ENCODE measurements at regions not wholly inside any gene's neighbourhood (a gene's known extent, or its start where the extent isn't known, plus 50 kb on each side); places are given as distances from the start of the nearest gene placed in this dataset.

DNA sequence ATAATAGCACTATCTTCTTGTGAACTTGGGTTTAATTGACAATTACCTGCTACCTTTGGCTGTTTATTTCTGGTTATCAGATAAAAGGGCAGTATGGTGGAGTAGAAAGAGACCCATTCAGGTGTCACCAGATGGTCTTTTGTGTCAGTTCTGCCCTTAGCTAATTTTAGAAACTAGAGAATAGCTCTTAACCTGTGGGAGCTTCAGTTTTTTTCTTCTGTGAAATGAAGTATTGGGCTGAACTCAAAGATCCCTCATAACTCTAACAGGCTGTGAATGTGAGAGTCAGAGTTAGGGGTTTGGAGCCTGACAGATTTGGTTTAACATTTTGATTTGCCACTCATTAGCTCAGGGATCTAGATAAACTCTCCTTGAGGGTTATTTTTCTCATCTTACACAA, 335.2 kb downstream of the PPP1R2C start:
- Histone ChIP-seq H4K20me1 (replicated peaks; ENCODE audit: control insufficient read depth, insufficient read depth, low read length) (no peaks in the 10 kb centered on the region), H3K9ac (ENCODE audit: insufficient read depth in 1 of 2, low read depth in 2 of 2, low read length in 2 of 2) (no peak overlapping the region), H3K9me1 (ENCODE audit: control insufficient read depth, insufficient read depth, low read length) (no peaks in the 10 kb centered on the region), H3K79me2 (ENCODE audit: control insufficient read depth, insufficient read depth, low read length) (no peaks in the 10 kb centered on the region), H3K4me3 (no peak overlapping the region), H3K4me2 (ENCODE audit: insufficient read depth, low read length) (no peak overlapping the region), H3K9me3 (replicated peaks; ENCODE audit: control insufficient read depth, insufficient read depth, low read depth, low read length) (no peaks in the 10 kb centered on the region), H3K4me1 (replicated peaks in 1 of 2; ENCODE audit: control insufficient read depth in 2 of 2, insufficient read depth in 2 of 2, low read length in 2 of 2) (no peaks in the 10 kb centered on the region), H3K27me3 (ENCODE audit: control insufficient read depth in 2 of 2, insufficient read depth in 2 of 2, low read length in 2 of 2) (no peaks in the 10 kb centered on the region), H3K27ac (ENCODE audit: extremely low read depth, low read depth, low read length) (no peak overlapping the region), H2AFZ (ENCODE audit: low read depth, low read length) (no peak overlapping the region), H3K36me3 (ENCODE audit: control insufficient read depth, insufficient read depth, low read length) (no peaks in the 10 kb centered on the region)
- no TSS peak for BruUV-seq (replicated peaks)
- ChIA-PET POLR2A (interaction anchor here (0.6 kb wide), 1 partner anchor 460 kb away, joined by 3 read pairs; no protein-coding TSS in a partner anchor), CTCF (ENCODE audit: low intra/inter-chr PET ratio) (no interaction called here)
- FAIRE-seq (no peak), DNase-seq (ENCODE audit: extremely low read depth in 1 of 4, low spot score in 3 of 4) (no peak), ATAC-seq (no peak)
- in situ Hi-C loops (cut with MboI): no loop called here
- intact Hi-C loops (cut with micrococcal nuclease): no loop called here
- TF ChIP-seq SRSF9 (IDR thresholded peaks at IDR 0.05; ENCODE audit: borderline replicate concordance, low read depth, low read length) (no peak), RNF2 (IDR thresholded peaks at IDR 0.05) (no peak), ZNF589 (CRISPR knock-in tag; IDR thresholded peaks at IDR 0.05; ENCODE audit: low read depth) (no peak), CC2D1A (IDR thresholded peaks at IDR 0.05) (no peak), ADNP (tag; IDR thresholded peaks at IDR 0.05) (no peak), ZNF830 (CRISPR knock-in tag; IDR thresholded peaks at IDR 0.05) (no peak), ETS2 (tag; IDR thresholded peaks at IDR 0.05; ENCODE audit: borderline replicate concordance, poor library complexity, severe bottlenecking) (no peak), TEAD4 (IDR thresholded peaks at IDR 0.05; ENCODE audit: low read length) (no peak), TEAD4 (CRISPR knock-in tag; IDR thresholded peaks at IDR 0.05; ENCODE audit: borderline replicate concordance) (no peak), EP400 (IDR thresholded peaks at IDR 0.05) (no peak), TCF3 (CRISPR knock-in tag; IDR thresholded peaks at IDR 0.05) (no peak), SMARCA4 (IDR thresholded peaks at IDR 0.05) (no peak), ZNF586 (CRISPR knock-in tag; conservative IDR thresholded peaks at IDR 0.05) (no peak), MED1 (CRISPR knock-in tag; IDR thresholded peaks at IDR 0.05; ENCODE audit: borderline replicate concordance) (no peak)
- TF ChIP-seq, protein P1, sequence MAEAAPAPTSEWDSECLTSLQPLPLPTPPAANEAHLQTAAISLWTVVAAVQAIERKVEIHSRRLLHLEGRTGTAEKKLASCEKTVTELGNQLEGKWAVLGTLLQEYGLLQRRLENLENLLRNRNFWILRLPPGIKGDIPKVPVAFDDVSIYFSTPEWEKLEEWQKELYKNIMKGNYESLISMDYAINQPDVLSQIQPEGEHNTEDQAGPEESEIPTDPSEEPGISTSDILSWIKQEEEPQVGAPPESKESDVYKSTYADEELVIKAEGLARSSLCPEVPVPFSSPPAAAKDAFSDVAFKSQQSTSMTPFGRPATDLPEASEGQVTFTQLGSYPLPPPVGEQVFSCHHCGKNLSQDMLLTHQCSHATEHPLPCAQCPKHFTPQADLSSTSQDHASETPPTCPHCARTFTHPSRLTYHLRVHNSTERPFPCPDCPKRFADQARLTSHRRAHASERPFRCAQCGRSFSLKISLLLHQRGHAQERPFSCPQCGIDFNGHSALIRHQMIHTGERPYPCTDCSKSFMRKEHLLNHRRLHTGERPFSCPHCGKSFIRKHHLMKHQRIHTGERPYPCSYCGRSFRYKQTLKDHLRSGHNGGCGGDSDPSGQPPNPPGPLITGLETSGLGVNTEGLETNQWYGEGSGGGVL (CRISPR knock-in tag; IDR thresholded peaks at IDR 0.05): no peak
- TF ChIP-seq, protein P2, sequence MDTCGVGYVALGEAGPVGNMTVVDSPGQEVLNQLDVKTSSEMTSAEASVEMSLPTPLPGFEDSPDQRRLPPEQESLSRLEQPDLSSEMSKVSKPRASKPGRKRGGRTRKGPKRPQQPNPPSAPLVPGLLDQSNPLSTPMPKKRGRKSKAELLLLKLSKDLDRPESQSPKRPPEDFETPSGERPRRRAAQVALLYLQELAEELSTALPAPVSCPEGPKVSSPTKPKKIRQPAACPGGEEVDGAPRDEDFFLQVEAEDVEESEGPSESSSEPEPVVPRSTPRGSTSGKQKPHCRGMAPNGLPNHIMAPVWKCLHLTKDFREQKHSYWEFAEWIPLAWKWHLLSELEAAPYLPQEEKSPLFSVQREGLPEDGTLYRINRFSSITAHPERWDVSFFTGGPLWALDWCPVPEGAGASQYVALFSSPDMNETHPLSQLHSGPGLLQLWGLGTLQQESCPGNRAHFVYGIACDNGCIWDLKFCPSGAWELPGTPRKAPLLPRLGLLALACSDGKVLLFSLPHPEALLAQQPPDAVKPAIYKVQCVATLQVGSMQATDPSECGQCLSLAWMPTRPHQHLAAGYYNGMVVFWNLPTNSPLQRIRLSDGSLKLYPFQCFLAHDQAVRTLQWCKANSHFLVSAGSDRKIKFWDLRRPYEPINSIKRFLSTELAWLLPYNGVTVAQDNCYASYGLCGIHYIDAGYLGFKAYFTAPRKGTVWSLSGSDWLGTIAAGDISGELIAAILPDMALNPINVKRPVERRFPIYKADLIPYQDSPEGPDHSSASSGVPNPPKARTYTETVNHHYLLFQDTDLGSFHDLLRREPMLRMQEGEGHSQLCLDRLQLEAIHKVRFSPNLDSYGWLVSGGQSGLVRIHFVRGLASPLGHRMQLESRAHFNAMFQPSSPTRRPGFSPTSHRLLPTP (IDR thresholded peaks at IDR 0.05; ENCODE audit: borderline replicate concordance, extremely low read depth, insufficient read length): no peak
- TF ChIP-seq, protein P3, sequence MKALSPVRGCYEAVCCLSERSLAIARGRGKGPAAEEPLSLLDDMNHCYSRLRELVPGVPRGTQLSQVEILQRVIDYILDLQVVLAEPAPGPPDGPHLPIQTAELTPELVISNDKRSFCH (CRISPR knock-in tag; IDR thresholded peaks at IDR 0.05): no peak
- TF ChIP-seq, protein P3 (tag; IDR thresholded peaks at IDR 0.05): no peak
- TF ChIP-seq, protein P4, sequence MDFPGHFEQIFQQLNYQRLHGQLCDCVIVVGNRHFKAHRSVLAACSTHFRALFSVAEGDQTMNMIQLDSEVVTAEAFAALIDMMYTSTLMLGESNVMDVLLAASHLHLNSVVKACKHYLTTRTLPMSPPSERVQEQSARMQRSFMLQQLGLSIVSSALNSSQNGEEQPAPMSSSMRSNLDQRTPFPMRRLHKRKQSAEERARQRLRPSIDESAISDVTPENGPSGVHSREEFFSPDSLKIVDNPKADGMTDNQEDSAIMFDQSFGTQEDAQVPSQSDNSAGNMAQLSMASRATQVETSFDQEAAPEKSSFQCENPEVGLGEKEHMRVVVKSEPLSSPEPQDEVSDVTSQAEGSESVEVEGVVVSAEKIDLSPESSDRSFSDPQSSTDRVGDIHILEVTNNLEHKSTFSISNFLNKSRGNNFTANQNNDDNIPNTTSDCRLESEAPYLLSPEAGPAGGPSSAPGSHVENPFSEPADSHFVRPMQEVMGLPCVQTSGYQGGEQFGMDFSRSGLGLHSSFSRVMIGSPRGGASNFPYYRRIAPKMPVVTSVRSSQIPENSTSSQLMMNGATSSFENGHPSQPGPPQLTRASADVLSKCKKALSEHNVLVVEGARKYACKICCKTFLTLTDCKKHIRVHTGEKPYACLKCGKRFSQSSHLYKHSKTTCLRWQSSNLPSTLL (IDR thresholded peaks at IDR 0.05): no peak
